PC-9 (cell line): ENCODE measurements at regions not wholly inside any gene's neighbourhood (a gene's known extent, or its start where the extent isn't known, plus 50 kb on each side); places are given as distances from the start of the nearest gene placed in this dataset.

Source experiments
- BruUV-seq: library from RNA; stranded (reverse); fragments of 400-500 nt; replicated peaks from 2 replicates; lab custom pipeline; 2021; lab: Mats Ljungman, UMichigan
- CTCF ChIA-PET: fragments of 300-600 bp; sonication (Branson Sonifier 250); formaldehyde crosslinking; loops from one replicate; lab custom pipeline; 2022; ENCODE audit warnings: antibody characterized with exemption; lab: Charles Lee
- POLR2A ChIA-PET: fragments of 300-600 bp; sonication (Branson Sonifier 250); formaldehyde crosslinking; loops from one replicate; lab custom pipeline; 2022; ENCODE audit warnings: antibody characterized with exemption; ENCODE audit not compliant: unreplicated experiment; lab: Charles Lee
- DNase-seq, 2 experiments: peaks; one replicate each; pipeline versions ENCODE4 v3.0.0 to v3.0.0-alpha.2; 2015 to 2022; ENCODE audit warnings: mixed read lengths in 1 of 2
- H2AFZ ChIP-seq: fragments of 200-600 bp; sonication (generic); 2 replicates; pipeline ENCODE4 v1.8.1; 2017; ENCODE audit warnings: antibody characterized with exemption
- H3F3A ChIP-seq: fragments of 200-600 bp; sonication (generic); 2 replicates; pipeline ENCODE4 v1.8.1; 2017; ENCODE audit warnings: antibody characterized with exemption, mild to moderate bottlenecking, low read depth; ENCODE audit not compliant: insufficient read depth
- H3K27ac ChIP-seq: fragments of 200-600 bp; sonication (generic); 2 replicates; pipeline ENCODE4 v1.6.1; 2016; ENCODE audit warnings: mixed run types
- H3K27me3 ChIP-seq: fragments of 200-600 bp; sonication (generic); 2 replicates; pipeline ENCODE4 v1.6.1; 2016; ENCODE audit warnings: low read depth, mixed run types; ENCODE audit not compliant: insufficient read depth
- H3K36me3 ChIP-seq: fragments of 200-600 bp; sonication (generic); 2 replicates; pipeline ENCODE4 v1.6.1; 2016; ENCODE audit warnings: low read depth, mixed run types
- H3K4me1 ChIP-seq: fragments of 200-600 bp; sonication (generic); replicated peaks from 2 replicates; pipeline ENCODE4 v1.6.1; 2016; ENCODE audit warnings: mixed run types; ENCODE audit not compliant: insufficient read depth
- H3K4me2 ChIP-seq: fragments of 200-600 bp; sonication (generic); 2 replicates; pipeline ENCODE4 v1.6.1; 2017; ENCODE audit warnings: mixed run types
- H3K4me3 ChIP-seq: fragments of 200-600 bp; sonication (generic); 2 replicates; pipeline ENCODE4 v1.6.1; 2016; ENCODE audit warnings: mixed run types
- H3K79me2 ChIP-seq: fragments of 200-600 bp; sonication (generic); 2 replicates; pipeline ENCODE4 v1.6.1; 2017; ENCODE audit warnings: low read depth, mixed run types
- H3K9me2 ChIP-seq: fragments of 200-600 bp; sonication (generic); 2 replicates; pipeline ENCODE4 v1.8.1; 2017; ENCODE audit warnings: mild to moderate bottlenecking; ENCODE audit not compliant: insufficient read depth
- H3K9me3 ChIP-seq: fragments of 200-600 bp; sonication (generic); 2 replicates; pipeline ENCODE4 v1.8.1; 2016; ENCODE audit warnings: low read depth; ENCODE audit not compliant: insufficient read depth
- H4K20me1 ChIP-seq: fragments of 200-600 bp; sonication (generic); 2 replicates; pipeline ENCODE4 v1.8.1; 2017; ENCODE audit not compliant: insufficient read depth
- CTCF ChIP-seq: fragments of 200-600 bp; sonication (generic); conservative IDR thresholded peaks from 2 replicates; pipeline ENCODE4 v1.6.1; 2017; ENCODE audit warnings: mixed run types, antibody characterized with exemption, mild to moderate bottlenecking, moderate library complexity
- EZH2 ChIP-seq: fragments of 200-600 bp; sonication (generic); IDR thresholded peaks from 2 replicates; pipeline ENCODE4 v1.8.0; 2017; ENCODE audit warnings: antibody characterized with exemption, low read depth
- intact Hi-C: fragments of 100-400 bp; cut with micrococcal nuclease; formaldehyde crosslinking; loops from one replicate; pipeline ENCODE4 v1.10.0; 2022; ENCODE audit not compliant: unreplicated experiment

GRCh38 chr6:169891846-169892245 is 140.4 kb downstream of the ERMARD start:
- CTCF ChIA-PET: no interaction called here
- H3K36me3 ChIP-seq: no peaks in the 10 kb centered on the region
- no peak overlapping the region for H3K27ac ChIP-seq
- H3K27me3 ChIP-seq: peaks cover 72% of the 10 kb centered on the region
- H3K4me3 ChIP-seq: no peak overlapping the region
- no peak overlapping the region for H2AFZ ChIP-seq
- no peaks in the 10 kb centered on the region for H3F3A ChIP-seq
- H4K20me1 ChIP-seq: no peaks in the 10 kb centered on the region
- no peaks in the 10 kb centered on the region for H3K79me2 ChIP-seq
- intact Hi-C loops: no loop called here
- no peaks in the 10 kb centered on the region for H3K9me3 ChIP-seq
- H3K4me2 ChIP-seq: no peak overlapping the region
- H3K4me1 ChIP-seq: no peaks in the 10 kb centered on the region
- no TSS peak for BruUV-seq
- H3K9me2 ChIP-seq: no peaks in the 10 kb centered on the region
- DNase-seq: no peak
- POLR2A ChIA-PET: no interaction called here
- TF ChIP-seq EZH2 (no peak), CTCF (no peak)

DNA sequence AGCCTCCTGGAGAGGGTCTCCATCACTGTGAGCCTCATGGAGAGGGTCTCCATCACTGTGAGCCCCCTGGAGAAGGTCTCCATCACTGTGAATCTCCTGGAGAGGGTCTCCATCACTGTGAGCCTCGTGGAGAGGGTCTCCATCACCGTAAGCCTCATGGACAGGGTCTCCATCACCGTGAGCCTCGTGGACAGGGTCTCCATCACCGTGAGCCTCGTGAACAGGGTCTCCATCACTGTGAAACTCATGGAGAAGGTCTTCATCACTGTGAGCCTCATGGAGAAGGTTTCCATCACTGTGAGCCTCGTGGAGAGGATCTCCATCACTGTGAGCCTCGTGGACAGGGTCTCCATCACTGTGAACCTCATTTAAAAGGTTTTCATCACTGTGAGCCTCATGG is 140.0 kb downstream of the ERMARD start:
- Histone ChIP-seq H3K4me2 (no peak overlapping the region), H3K27ac (no peak overlapping the region), H3K79me2 (no peaks in the 10 kb centered on the region), H4K20me1 (no peaks in the 10 kb centered on the region), H3K36me3 (no peaks in the 10 kb centered on the region), H3K4me1 (no peaks in the 10 kb centered on the region), H2AFZ (no peak overlapping the region), H3F3A (no peaks in the 10 kb centered on the region), H3K4me3 (no peak overlapping the region), H3K9me2 (no peaks in the 10 kb centered on the region), H3K9me3 (no peaks in the 10 kb centered on the region), H3K27me3 (peaks cover 72% of the 10 kb centered on the region)
- ChIA-PET POLR2A (no interaction called here), CTCF (no interaction called here)
- no TSS peak for BruUV-seq
- TF ChIP-seq CTCF (no peak), EZH2 (no peak)
- intact Hi-C loops: no loop called here
- DNase-seq: no peak

DNA sequence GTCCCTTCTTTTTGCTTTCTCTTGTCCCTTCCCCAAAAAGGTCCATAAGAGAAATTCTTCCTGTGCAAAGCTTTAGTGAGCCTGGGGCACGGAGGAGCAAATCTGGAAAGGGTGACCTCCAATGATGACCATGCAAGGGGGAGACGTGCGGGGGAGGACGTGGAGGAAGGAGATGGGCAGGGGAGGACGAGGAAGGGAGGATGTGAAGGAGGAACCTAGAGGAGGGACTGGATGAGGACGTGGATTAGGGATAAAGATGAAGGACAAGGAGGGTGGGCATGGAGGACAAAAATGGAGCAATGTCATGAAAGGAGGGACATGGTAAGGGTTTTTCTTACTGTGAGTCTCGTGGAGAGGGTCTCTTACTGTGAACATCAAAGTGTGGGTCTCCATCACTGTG is 139.5 kb downstream of the ERMARD start:
- no TSS peak for BruUV-seq

More for the DNA sequence above, 139.5 kb downstream of the ERMARD start:
- ChIA-PET POLR2A (no interaction called here), CTCF (no interaction called here)
- no peak for TF ChIP-seq CTCF
- no peak for TF ChIP-seq EZH2
- no peaks in the 10 kb centered on the region for H3K9me2 ChIP-seq
- intact Hi-C loops: no loop called here
- peaks cover 73% of the 10 kb centered on the region for H3K27me3 ChIP-seq
- no peaks in the 10 kb centered on the region for H3K4me1 ChIP-seq
- no peaks in the 10 kb centered on the region for H3K79me2 ChIP-seq
- no peak overlapping the region for H3K4me3 ChIP-seq
- H3K9me3 ChIP-seq: no peaks in the 10 kb centered on the region
- H3K36me3 ChIP-seq: no peaks in the 10 kb centered on the region
- H3K4me2 ChIP-seq: no peak overlapping the region
- no peaks in the 10 kb centered on the region for H3F3A ChIP-seq
- H4K20me1 ChIP-seq: no peaks in the 10 kb centered on the region
- no peak overlapping the region for H3K27ac ChIP-seq
- H2AFZ ChIP-seq: no peak overlapping the region
- no peak for DNase-seq
